ENCODE measurements at regions not wholly inside any gene's neighbourhood (a gene's known extent, or its start where the extent isn't known, plus 50 kb on each side); places are given as distances from the start of the nearest gene placed in this dataset.
"Not testable (repeated sequence)": the region's sequence is repeated elsewhere in the genome, so short reads cannot be mapped to it uniquely, and the experiment has no call there.

DNA sequence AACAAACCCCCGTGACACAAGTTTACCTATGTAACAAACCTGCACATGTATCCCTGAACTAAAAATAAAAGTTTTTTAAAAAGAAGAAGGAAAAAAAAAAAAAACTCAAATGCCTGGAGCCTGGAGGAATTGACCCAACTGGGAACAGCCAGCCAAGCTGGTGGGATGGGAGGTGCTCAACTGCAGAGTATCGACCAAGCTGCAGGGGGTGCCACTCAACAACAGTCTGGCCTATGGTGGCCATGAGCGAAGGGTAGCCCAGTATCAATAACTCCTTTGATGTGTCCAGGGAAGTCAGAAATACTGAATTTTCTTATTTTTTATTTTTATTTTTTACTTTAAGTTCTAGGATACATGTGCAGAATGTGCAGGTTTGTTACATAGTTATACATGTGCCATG, 310.3 kb upstream of the DLGAP1 start:
- DNase-seq (ENCODE audit: low read depth in 6 of 9, low spot score in 9 of 9), result no peak
- Histone ChIP-seq H3K36me3 (ENCODE audit: control insufficient read depth in 2 of 2, insufficient read depth in 2 of 2, low read length in 1 of 2) (no peaks in the 10 kb centered on the region), H3K4me1 (ENCODE audit: control insufficient read depth in 2 of 2, insufficient read depth in 2 of 2, low read length in 2 of 2) (no peaks in the 10 kb centered on the region), H3K27me3 (ENCODE audit: control insufficient read depth in 2 of 2, insufficient read depth in 1 of 2, low read length in 1 of 2) (no peaks in the 10 kb centered on the region), H3K4me3 (ENCODE audit: low read length in 2 of 2) (no peak overlapping the region), H3K27ac (ENCODE audit: low read depth in 1 of 2, low read length in 1 of 2) (no peak overlapping the region), H3K9me3 (ENCODE audit: control insufficient read depth in 2 of 2, insufficient read depth in 1 of 2, low read length in 1 of 2) (peaks cover 0 to 4% of the 10 kb centered on the region in 2 donors)
- WGBS, result 87% methylated on average over 3 of the region's 3 CpGs

DNA sequence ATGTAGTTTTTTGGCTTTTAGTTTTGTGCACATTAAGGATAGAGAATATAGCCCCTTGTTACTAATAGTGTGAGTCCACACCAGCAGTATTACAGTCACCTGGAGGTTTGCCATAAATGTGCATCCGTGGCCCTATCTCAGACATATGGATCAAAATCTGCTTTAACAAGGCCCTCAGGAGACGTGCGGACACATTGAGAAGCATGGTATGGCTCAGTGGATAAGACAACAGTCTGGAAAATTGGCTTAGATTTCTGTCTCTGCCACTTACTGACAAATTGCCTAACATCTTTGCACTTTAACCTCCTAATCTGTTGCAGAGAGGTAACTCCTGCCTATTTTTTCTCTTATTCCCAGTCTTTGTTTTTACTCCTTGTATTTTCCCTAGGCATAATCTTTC, 307.2 kb upstream of the DLGAP1 start:
- Histone ChIP-seq H3K4me1 (ENCODE audit: control insufficient read depth in 2 of 2, insufficient read depth in 2 of 2, low read length in 2 of 2) (no peaks in the 10 kb centered on the region), H3K27ac (ENCODE audit: low read depth in 1 of 2, low read length in 1 of 2) (no peak overlapping the region), H3K27me3 (ENCODE audit: control insufficient read depth in 2 of 2, insufficient read depth in 1 of 2, low read length in 1 of 2) (no peaks in the 10 kb centered on the region), H3K4me3 (ENCODE audit: low read length in 2 of 2) (no peak overlapping the region), H3K9me3 (ENCODE audit: control insufficient read depth in 2 of 2, insufficient read depth in 1 of 2, low read length in 1 of 2) (peaks cover 0 to 5% of the 10 kb centered on the region in 2 donors), H3K36me3 (ENCODE audit: control insufficient read depth in 2 of 2, insufficient read depth in 2 of 2, low read length in 1 of 2) (no peaks in the 10 kb centered on the region)
- WGBS, result 72% methylated on average over 3 of the region's 3 CpGs
- no peak for DNase-seq (ENCODE audit: low read depth in 6 of 9, low spot score in 9 of 9)

DNA sequence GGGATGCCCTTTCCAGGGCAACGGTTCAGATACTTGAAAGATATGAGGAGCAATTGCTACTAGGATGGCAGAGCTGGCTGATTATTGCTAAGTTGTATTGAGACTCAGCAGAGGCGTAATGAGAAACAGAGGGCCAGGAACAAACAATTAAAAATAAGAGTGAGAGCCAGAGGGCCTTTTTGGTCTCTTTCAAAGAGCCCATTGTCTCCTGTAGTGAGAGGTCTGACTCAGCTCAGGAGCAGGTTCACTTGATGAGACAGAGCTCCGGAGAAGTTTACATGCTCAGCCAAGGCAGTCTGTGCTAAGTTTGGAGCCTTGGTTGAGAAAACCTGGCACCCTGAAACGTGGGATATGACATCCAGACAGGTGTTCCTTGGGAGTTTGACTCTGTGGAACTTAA, 303.9 kb upstream of the DLGAP1 start:
- Histone ChIP-seq H3K36me3 (ENCODE audit: control insufficient read depth in 2 of 2, insufficient read depth in 2 of 2, low read length in 1 of 2) (no peaks in the 10 kb centered on the region), H3K9me3 (ENCODE audit: control insufficient read depth in 2 of 2, insufficient read depth in 1 of 2, low read length in 1 of 2) (peaks cover 0 to 7% of the 10 kb centered on the region in 2 donors), H3K27ac (ENCODE audit: low read depth in 1 of 2, low read length in 1 of 2) (no peak overlapping the region), H3K4me1 (ENCODE audit: control insufficient read depth in 2 of 2, insufficient read depth in 2 of 2, low read length in 2 of 2) (no peaks in the 10 kb centered on the region), H3K4me3 (ENCODE audit: low read length in 2 of 2) (no peak overlapping the region), H3K27me3 (ENCODE audit: control insufficient read depth in 2 of 2, insufficient read depth in 1 of 2, low read length in 1 of 2) (no peaks in the 10 kb centered on the region)
- no peak for DNase-seq (ENCODE audit: low read depth in 6 of 9, low spot score in 9 of 9)
- WGBS, result 73% methylated on average over 4 of the region's 4 CpGs

DNA sequence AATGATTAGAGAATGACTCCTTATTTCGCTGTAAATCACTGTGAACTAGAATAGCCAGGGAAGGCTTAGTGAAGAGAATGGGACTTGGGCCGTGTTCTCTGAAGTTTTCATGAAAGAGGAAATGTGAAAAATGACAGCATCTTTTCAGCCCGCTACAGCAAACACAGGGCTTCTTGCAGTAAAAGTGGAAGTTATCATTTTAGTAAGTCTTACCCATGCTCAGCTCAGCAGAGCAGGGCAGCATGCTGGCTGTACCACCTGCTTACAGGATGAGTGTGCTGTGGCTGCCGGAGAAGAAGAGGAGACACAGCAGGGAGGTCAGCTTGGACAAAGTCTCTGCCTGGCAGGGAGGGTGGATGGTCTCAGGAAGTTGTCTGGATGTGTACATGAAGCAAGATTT, 300.7 kb upstream of the DLGAP1 start:
- no peak overlapping the region for H3K4me3 ChIP-seq (ENCODE audit: low read length in 2 of 2)
- H3K9me3 ChIP-seq (ENCODE audit: control insufficient read depth in 2 of 2, insufficient read depth in 1 of 2, low read length in 1 of 2), result peaks cover 0 to 7% of the 10 kb centered on the region in 2 donors
- DNase-seq (ENCODE audit: low read depth in 6 of 9, low spot score in 9 of 9), result no peak
- no peak overlapping the region for H3K27ac ChIP-seq (ENCODE audit: low read depth in 1 of 2, low read length in 1 of 2)
- no peaks in the 10 kb centered on the region for H3K27me3 ChIP-seq (ENCODE audit: control insufficient read depth in 2 of 2, insufficient read depth in 1 of 2, low read length in 1 of 2)
- H3K4me1 ChIP-seq (ENCODE audit: control insufficient read depth in 2 of 2, insufficient read depth in 2 of 2, low read length in 2 of 2), result no peaks in the 10 kb centered on the region
- 72% methylated on average over 4 of the region's 4 CpGs for WGBS
- H3K36me3 ChIP-seq (ENCODE audit: control insufficient read depth in 2 of 2, insufficient read depth in 2 of 2, low read length in 1 of 2), result no peaks in the 10 kb centered on the region

DNA sequence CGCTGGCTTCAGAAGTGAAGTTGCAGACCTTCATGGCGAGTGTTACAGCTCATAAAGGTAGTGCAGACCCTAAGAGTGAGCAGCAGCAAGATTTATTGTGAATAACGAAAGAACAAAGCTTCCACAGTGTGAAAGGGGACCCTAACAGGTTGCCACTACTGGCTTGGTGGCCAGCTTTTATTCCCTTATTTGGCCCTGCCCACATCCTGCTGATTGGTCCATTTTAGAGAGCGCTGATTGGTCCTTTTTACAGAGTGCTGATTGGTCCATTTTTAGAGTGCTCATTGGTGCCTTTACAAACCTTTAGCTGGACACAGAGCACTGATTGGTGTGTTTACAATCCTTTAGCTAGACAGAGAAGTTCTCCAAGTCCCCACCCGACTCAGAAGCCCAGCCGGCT, 298.0 kb upstream of the DLGAP1 start:
- not testable (repeated sequence) for DNase-seq (ENCODE audit: low read depth in 6 of 9, low spot score in 9 of 9); H3K4me3 ChIP-seq (ENCODE audit: low read length in 2 of 2); H3K27me3 ChIP-seq (ENCODE audit: control insufficient read depth in 2 of 2, insufficient read depth in 1 of 2, low read length in 1 of 2); H3K9me3 ChIP-seq (ENCODE audit: control insufficient read depth in 2 of 2, insufficient read depth in 1 of 2, low read length in 1 of 2); H3K4me1 ChIP-seq (ENCODE audit: control insufficient read depth in 2 of 2, insufficient read depth in 2 of 2, low read length in 2 of 2); H3K27ac ChIP-seq (ENCODE audit: low read depth in 1 of 2, low read length in 1 of 2); H3K36me3 ChIP-seq (ENCODE audit: control insufficient read depth in 2 of 2, insufficient read depth in 2 of 2, low read length in 1 of 2)
- 83% methylated on average over 6 of the region's 6 CpGs for WGBS

DNA sequence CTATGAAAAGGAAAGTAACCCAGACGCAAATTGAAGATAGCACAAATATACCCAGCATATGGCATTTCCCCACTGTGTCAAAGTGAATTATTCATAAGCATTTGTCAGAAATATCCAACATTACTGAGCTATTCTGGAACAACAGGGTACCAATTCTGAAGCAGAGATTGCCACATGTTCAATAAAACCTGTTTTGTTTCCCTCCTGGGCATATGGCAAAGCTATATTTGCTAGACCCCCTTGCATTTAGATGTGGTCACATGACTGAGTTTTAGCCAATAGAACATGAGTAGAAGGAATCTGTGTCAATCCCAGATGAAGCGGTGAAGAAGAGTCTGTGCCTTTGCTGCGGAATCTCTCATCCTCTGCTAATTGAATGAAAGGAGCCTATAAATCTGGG, 296.4 kb upstream of the DLGAP1 start:
- Histone ChIP-seq H3K4me3 (ENCODE audit: low read length in 2 of 2) (no peak overlapping the region), H3K36me3 (ENCODE audit: control insufficient read depth in 2 of 2, insufficient read depth in 2 of 2, low read length in 1 of 2) (no peaks in the 10 kb centered on the region), H3K9me3 (ENCODE audit: control insufficient read depth in 2 of 2, insufficient read depth in 1 of 2, low read length in 1 of 2) (peaks cover 0 to 3% of the 10 kb centered on the region in 2 donors), H3K27me3 (ENCODE audit: control insufficient read depth in 2 of 2, insufficient read depth in 1 of 2, low read length in 1 of 2) (no peaks in the 10 kb centered on the region), H3K4me1 (ENCODE audit: control insufficient read depth in 2 of 2, insufficient read depth in 2 of 2, low read length in 2 of 2) (no peaks in the 10 kb centered on the region), H3K27ac (ENCODE audit: low read depth in 1 of 2, low read length in 1 of 2) (no peak overlapping the region)
- 93% methylated on average over 3 of the region's 3 CpGs for WGBS
- DNase-seq (ENCODE audit: low read depth in 6 of 9, low spot score in 9 of 9), result no peak

DNA sequence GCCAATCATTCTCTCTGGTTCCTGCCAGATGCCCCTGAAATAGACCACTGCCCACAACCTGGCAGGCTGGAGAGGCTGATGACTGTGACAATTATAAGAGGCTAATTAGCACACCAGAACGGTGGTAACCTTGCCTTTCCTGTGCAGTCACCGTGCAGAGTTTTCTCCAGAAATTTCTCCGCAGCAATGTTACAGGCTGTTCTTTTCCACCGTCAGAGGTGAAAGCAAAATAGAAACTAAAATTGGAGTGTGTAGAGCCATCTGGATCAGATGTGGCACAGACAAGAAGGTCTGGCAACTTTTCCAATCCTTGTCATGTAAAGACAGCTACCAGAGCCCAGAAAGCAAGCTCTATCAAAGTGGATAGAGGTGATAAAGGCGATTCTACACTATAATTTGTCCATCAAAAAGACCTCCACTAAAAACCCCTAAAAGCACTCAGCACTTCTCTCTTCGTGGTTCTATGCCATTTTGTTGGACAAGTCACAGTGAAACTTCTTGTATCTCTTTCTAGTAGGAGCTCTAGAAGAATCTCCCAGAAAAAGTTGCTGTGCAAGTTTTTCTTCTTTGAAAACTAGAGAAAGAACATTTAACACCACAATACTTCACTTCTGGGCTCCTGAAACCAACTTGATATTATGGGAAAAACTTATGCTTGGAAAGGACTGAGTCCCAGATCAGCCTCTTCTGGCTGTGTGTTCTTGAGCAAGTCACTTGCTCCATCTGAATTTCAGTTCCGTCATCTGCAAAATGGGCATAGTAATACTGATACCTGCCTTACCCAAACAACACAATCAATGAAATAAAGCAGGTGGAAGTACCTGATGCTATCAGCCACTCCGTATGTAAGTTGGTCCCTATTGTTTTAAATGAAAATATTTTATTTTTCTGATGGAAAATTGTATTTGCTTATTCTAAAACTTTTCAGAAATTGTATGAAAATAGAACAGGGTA, 295.6 kb upstream of the DLGAP1 start:
- Histone ChIP-seq H3K27ac (ENCODE audit: low read depth in 1 of 2, low read length in 1 of 2) (no peak overlapping the region), H3K4me1 (ENCODE audit: control insufficient read depth in 2 of 2, insufficient read depth in 2 of 2, low read length in 2 of 2) (no peaks in the 10 kb centered on the region), H3K36me3 (ENCODE audit: control insufficient read depth in 2 of 2, insufficient read depth in 2 of 2, low read length in 1 of 2) (no peaks in the 10 kb centered on the region), H3K4me3 (ENCODE audit: low read length in 2 of 2) (no peak overlapping the region), H3K27me3 (ENCODE audit: control insufficient read depth in 2 of 2, insufficient read depth in 1 of 2, low read length in 1 of 2) (no peaks in the 10 kb centered on the region), H3K9me3 (ENCODE audit: control insufficient read depth in 2 of 2, insufficient read depth in 1 of 2, low read length in 1 of 2) (no peaks in the 10 kb centered on the region)
- DNase-seq (ENCODE audit: low read depth in 6 of 9, low spot score in 9 of 9), result no peak
- 82% methylated on average over 8 of the region's 8 CpGs for WGBS

DNA sequence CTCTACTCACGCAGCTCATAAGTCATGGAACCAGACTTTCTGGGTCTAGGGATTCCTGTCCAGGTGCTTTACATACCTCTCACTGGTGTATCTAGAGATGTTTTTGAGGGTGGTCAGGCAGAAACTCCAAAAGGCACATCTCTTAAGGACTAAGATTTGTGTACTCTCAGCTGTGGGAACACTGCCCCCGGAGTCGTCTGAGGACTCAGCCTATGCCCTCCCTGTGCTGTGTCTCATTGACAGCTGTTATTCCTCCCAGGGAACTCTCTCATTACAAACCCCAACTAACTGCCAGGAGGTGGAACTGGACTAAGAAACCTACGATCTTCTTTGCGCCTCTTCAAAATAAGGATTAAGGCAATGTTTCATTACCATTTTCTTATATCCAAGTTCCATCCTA, 293.9 kb upstream of the DLGAP1 start:
- no peaks in the 10 kb centered on the region for H3K4me1 ChIP-seq (ENCODE audit: control insufficient read depth in 2 of 2, insufficient read depth in 2 of 2, low read length in 2 of 2)
- WGBS, result 80% methylated on average over 5 of the region's 5 CpGs
- H3K4me3 ChIP-seq (ENCODE audit: low read length in 2 of 2), result no peak overlapping the region
- no peaks in the 10 kb centered on the region for H3K36me3 ChIP-seq (ENCODE audit: control insufficient read depth in 2 of 2, insufficient read depth in 2 of 2, low read length in 1 of 2)
- no peak overlapping the region for H3K27ac ChIP-seq (ENCODE audit: low read depth in 1 of 2, low read length in 1 of 2)
- no peaks in the 10 kb centered on the region for H3K9me3 ChIP-seq (ENCODE audit: control insufficient read depth in 2 of 2, insufficient read depth in 1 of 2, low read length in 1 of 2)
- no peak for DNase-seq (ENCODE audit: low read depth in 6 of 9, low spot score in 9 of 9)
- H3K27me3 ChIP-seq (ENCODE audit: control insufficient read depth in 2 of 2, insufficient read depth in 1 of 2, low read length in 1 of 2), result no peaks in the 10 kb centered on the region

DNA sequence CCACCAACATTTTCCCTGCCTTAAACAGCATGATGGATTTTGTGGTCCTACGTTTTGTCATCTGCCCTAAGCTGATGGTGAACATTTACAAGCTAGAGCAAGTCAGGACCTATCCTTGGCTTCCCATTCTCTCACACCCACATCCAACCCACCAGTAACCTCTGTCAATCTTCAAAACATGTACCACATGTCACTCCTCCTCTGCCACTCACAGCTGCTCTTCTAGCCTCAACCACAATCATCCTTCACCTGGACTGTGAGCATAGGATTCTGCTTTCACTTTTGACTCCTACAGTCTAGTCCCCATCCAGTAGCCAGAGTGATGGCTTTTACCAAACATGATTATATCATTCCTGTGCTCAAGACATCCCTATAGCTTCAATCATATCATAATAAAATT, 279.8 kb upstream of the DLGAP1 start:
- H3K36me3 ChIP-seq (ENCODE audit: control insufficient read depth in 2 of 2, insufficient read depth in 2 of 2, low read length in 1 of 2), result no peaks in the 10 kb centered on the region
- H3K4me1 ChIP-seq (ENCODE audit: control insufficient read depth in 2 of 2, insufficient read depth in 2 of 2, low read length in 2 of 2), result no peaks in the 10 kb centered on the region
- no peaks in the 10 kb centered on the region for H3K27me3 ChIP-seq (ENCODE audit: control insufficient read depth in 2 of 2, insufficient read depth in 1 of 2, low read length in 1 of 2)
- 87% methylated on average over 1 of the region's 1 CpG for WGBS
- no peak overlapping the region for H3K27ac ChIP-seq (ENCODE audit: low read depth in 1 of 2, low read length in 1 of 2)
- no peak overlapping the region for H3K4me3 ChIP-seq (ENCODE audit: low read length in 2 of 2)
- DNase-seq (ENCODE audit: low read depth in 6 of 9, low spot score in 9 of 9), result no peak
- H3K9me3 ChIP-seq (ENCODE audit: control insufficient read depth in 2 of 2, insufficient read depth in 1 of 2, low read length in 1 of 2), result no peaks in the 10 kb centered on the region
